WTC11 (cell line): ENCODE measurements at regions not wholly inside any gene's neighbourhood (a gene's known extent, or its start where the extent isn't known, plus 50 kb on each side); places are given as distances from the start of the nearest gene placed in this dataset.

ENCODE experiments used
- ATAC-seq: fragments of 200-7000 bp; cut with Tn5 transposase; 2 replicates; pipeline ENCODE4 v1.10.0; 2021; ENCODE audit warnings: mild to moderate bottlenecking, moderate library complexity
- CTCF ChIA-PET: fragments of 300-600 bp; sonication (Branson Sonifier 250); formaldehyde crosslinking; loops from one replicate; lab custom pipeline; 2021; ENCODE audit warnings: antibody characterized with exemption; lab: Charles Lee
- POLR2A ChIA-PET: fragments of 350-600 bp; sonication (Branson Sonifier 250); formaldehyde crosslinking; loops from one replicate; lab custom pipeline; 2021; ENCODE audit warnings: antibody characterized with exemption; lab: Charles Lee
- DNase-seq: peaks from one replicate; pipeline ENCODE4 v3.0.0; 2021; ENCODE audit warnings: low spot score
- H3K27ac Mint-ChIP-seq: 2 replicates; pipeline ENCODE4 v1.8.0; 2021; ENCODE audit warnings: mixed read lengths
- H3K27me3 Mint-ChIP-seq: 2 replicates; pipeline ENCODE4 v1.8.0; 2021; ENCODE audit warnings: low read depth, mild to moderate bottlenecking, moderate library complexity, mixed read lengths
- H3K36me3 Mint-ChIP-seq: 2 replicates; pipeline ENCODE4 v1.8.0; 2021; ENCODE audit warnings: mixed read lengths
- H3K4me1 Mint-ChIP-seq: 2 replicates; pipeline ENCODE4 v1.8.0; 2022; ENCODE audit warnings: mixed read lengths
- H3K4me3 Mint-ChIP-seq: 2 replicates; pipeline ENCODE4 v1.8.0; 2021; ENCODE audit warnings: mild to moderate bottlenecking, moderate library complexity, mixed read lengths
- H3K9me3 Mint-ChIP-seq: 2 replicates; pipeline ENCODE4 v1.8.0; 2021; ENCODE audit warnings: mixed read lengths
- ARID4B ChIP-seq: sonication (generic); formaldehyde crosslinking; IDR thresholded peaks from 2 replicates; pipeline ENCODE4 v1.8.0; 2023; ENCODE audit warnings: missing genetic modification reagents, mild to moderate bottlenecking, borderline replicate concordance
- ATF6 ChIP-seq: sonication (generic); formaldehyde crosslinking; IDR thresholded peaks from 2 replicates; pipeline ENCODE4 v1.8.1; 2023; ENCODE audit warnings: mild to moderate bottlenecking, missing genetic modification reagents
- CREB1 ChIP-seq: sonication (generic); formaldehyde crosslinking; IDR thresholded peaks from 2 replicates; pipeline ENCODE4 v1.8.0; 2023; ENCODE audit warnings: mild to moderate bottlenecking, missing genetic modification reagents
- GABPB1 ChIP-seq: sonication (generic); formaldehyde crosslinking; IDR thresholded peaks from 2 replicates; pipeline ENCODE4 v1.8.1; 2023; ENCODE audit warnings: mild to moderate bottlenecking, missing genetic modification reagents
- IRF2 ChIP-seq: sonication (generic); formaldehyde crosslinking; IDR thresholded peaks from 2 replicates; pipeline ENCODE4 v1.8.0; 2022; ENCODE audit warnings: low read depth, missing genetic modification reagents, borderline replicate concordance
- JUN ChIP-seq: sonication (generic); formaldehyde crosslinking; IDR thresholded peaks from 2 replicates; pipeline ENCODE4 v1.8.0; 2023; ENCODE audit warnings: mild to moderate bottlenecking, missing genetic modification reagents
- KAT7 ChIP-seq: sonication (generic); formaldehyde crosslinking; IDR thresholded peaks from 2 replicates; pipeline ENCODE4 v1.8.1; 2023; ENCODE audit warnings: missing genetic modification reagents, mild to moderate bottlenecking, borderline replicate concordance
- MXD4 ChIP-seq: fragments of 250-450 bp; sonication (Bioruptor Pico); IDR thresholded peaks from 2 replicates; pipeline ENCODE4 v1.8.0; 2021; ENCODE audit warnings: mild to moderate bottlenecking, moderate library complexity, borderline replicate concordance
- NFATC4 ChIP-seq: fragments of 250-450 bp; sonication (Bioruptor Pico); IDR thresholded peaks from 2 replicates; pipeline ENCODE4 v1.9.0; 2021; ENCODE audit warnings: mild to moderate bottlenecking
- NFE2L1 ChIP-seq: sonication (generic); formaldehyde crosslinking; IDR thresholded peaks from 2 replicates; pipeline ENCODE4 v1.8.1; 2023; ENCODE audit warnings: missing genetic modification reagents
- OVOL2 ChIP-seq: fragments of 250-450 bp; sonication (Bioruptor Pico); IDR thresholded peaks from 2 replicates; pipeline ENCODE4 v1.9.0; 2021; ENCODE audit warnings: mild to moderate bottlenecking, borderline replicate concordance
- PRDM15 ChIP-seq: sonication (generic); formaldehyde crosslinking; IDR thresholded peaks from 2 replicates; pipeline ENCODE4 v1.8.0; 2022; ENCODE audit warnings: missing genetic modification reagents
- SOX15 ChIP-seq: fragments of 250-450 bp; sonication (Bioruptor Pico); IDR thresholded peaks from 2 replicates; pipeline ENCODE4 v1.9.0; 2021; ENCODE audit warnings: mild to moderate bottlenecking
- TCF7 ChIP-seq: sonication (generic); formaldehyde crosslinking; IDR thresholded peaks from 2 replicates; pipeline ENCODE4 v1.8.0; 2022; ENCODE audit warnings: mild to moderate bottlenecking, low read depth, missing genetic modification reagents, moderate library complexity
- ZNF416 ChIP-seq: fragments of 250-450 bp; sonication (Bioruptor Pico); IDR thresholded peaks from 2 replicates; pipeline ENCODE4 v1.9.0; 2021; ENCODE audit warnings: mild to moderate bottlenecking, inconsistent platforms
- ZNF512 ChIP-seq: sonication (generic); formaldehyde crosslinking; IDR thresholded peaks from 2 replicates; pipeline ENCODE4 v1.8.1; 2022; ENCODE audit warnings: missing genetic modification reagents, borderline replicate concordance
- TF ChIP-seq, protein P1 (sequence below): sonication (generic); formaldehyde crosslinking; IDR thresholded peaks from 2 replicates; pipeline ENCODE4 v1.8.1; 2022; ENCODE audit warnings: low read depth, mild to moderate bottlenecking, moderate library complexity, missing genetic modification reagents, borderline replicate concordance
- TF ChIP-seq, protein P2 (sequence below): fragments of 250-450 bp; sonication (Bioruptor Pico); IDR thresholded peaks from 2 replicates; pipeline ENCODE4 v1.9.0; 2021; ENCODE audit warnings: mild to moderate bottlenecking
- TF ChIP-seq, protein P3 (sequence below): fragments of 200-600 bp; IDR thresholded peaks from 2 replicates; pipeline ENCODE4 v1.8.0; 2022; ENCODE audit warnings: antibody characterized with exemption

- ChIA-PET POLR2A (no interaction called here), CTCF (no interaction called here)
- DNase-seq, result no peak
- no peak for ATAC-seq
- H3K27me3 Mint-ChIP-seq, result no peaks in the 10 kb centered on the region
- no peak overlapping the region for H3K4me3 Mint-ChIP-seq
- no peaks in the 10 kb centered on the region for H3K36me3 Mint-ChIP-seq
- TF ChIP-seq IRF2 (CRISPR knock-in tag) (no peak), CREB1 (no peak), ZNF512 (CRISPR knock-in tag) (no peak), NFATC4 (CRISPR knock-in tag) (no peak), ARID4B (CRISPR knock-in tag) (no peak), MXD4 (CRISPR knock-in tag) (no peak)
- TF ChIP-seq, protein P1, sequence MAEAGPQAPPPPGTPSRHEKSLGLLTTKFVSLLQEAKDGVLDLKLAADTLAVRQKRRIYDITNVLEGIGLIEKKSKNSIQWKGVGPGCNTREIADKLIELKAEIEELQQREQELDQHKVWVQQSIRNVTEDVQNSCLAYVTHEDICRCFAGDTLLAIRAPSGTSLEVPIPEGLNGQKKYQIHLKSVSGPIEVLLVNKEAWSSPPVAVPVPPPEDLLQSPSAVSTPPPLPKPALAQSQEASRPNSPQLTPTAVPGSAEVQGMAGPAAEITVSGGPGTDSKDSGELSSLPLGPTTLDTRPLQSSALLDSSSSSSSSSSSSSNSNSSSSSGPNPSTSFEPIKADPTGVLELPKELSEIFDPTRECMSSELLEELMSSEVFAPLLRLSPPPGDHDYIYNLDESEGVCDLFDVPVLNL (CRISPR knock-in tag), result no peak
- H3K4me1 Mint-ChIP-seq, result peaks cover 4% of the 10 kb centered on the region; the same call in 1 of the 2 replicates
- H3K9me3 Mint-ChIP-seq, result peaks cover 5% of the 10 kb centered on the region
- no peak overlapping the region for H3K27ac Mint-ChIP-seq
These were observed 142.5 kb upstream of the LMCD1 start for GRCh38 chr3:8359133-8359532.

GRCh38 chr3:8363200-8363599 lies 138.4 kb upstream of the LMCD1 start:
- ChIA-PET CTCF (no interaction called here), POLR2A (no interaction called here)
- H3K4me1 Mint-ChIP-seq, result no peaks in the 10 kb centered on the region
- no peak for DNase-seq
- H3K27ac Mint-ChIP-seq, result no peak overlapping the region
- no peaks in the 10 kb centered on the region for H3K9me3 Mint-ChIP-seq
- ATAC-seq, result no peak
- no peaks in the 10 kb centered on the region for H3K36me3 Mint-ChIP-seq
- no peaks in the 10 kb centered on the region for H3K27me3 Mint-ChIP-seq
- no peak overlapping the region for H3K4me3 Mint-ChIP-seq
- TF ChIP-seq, protein P2, sequence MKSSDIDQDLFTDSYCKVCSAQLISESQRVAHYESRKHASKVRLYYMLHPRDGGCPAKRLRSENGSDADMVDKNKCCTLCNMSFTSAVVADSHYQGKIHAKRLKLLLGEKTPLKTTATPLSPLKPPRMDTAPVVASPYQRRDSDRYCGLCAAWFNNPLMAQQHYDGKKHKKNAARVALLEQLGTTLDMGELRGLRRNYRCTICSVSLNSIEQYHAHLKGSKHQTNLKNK (CRISPR knock-in tag), result no peak
- TF ChIP-seq JUN (CRISPR knock-in tag), result no peak
- no peak for TF ChIP-seq GABPB1 (CRISPR knock-in tag)
- TF ChIP-seq KAT7 (CRISPR knock-in tag), result no peak
- no peak for TF ChIP-seq ZNF416 (CRISPR knock-in tag)
- no peak for TF ChIP-seq NFE2L1 (CRISPR knock-in tag)
- TF ChIP-seq SOX15 (CRISPR knock-in tag), result no peak
- TF ChIP-seq TCF7 (CRISPR knock-in tag), result no peak
- no peak for TF ChIP-seq PRDM15 (CRISPR knock-in tag)
- TF ChIP-seq MXD4 (CRISPR knock-in tag), result no peak
- no peak for TF ChIP-seq NFATC4 (CRISPR knock-in tag)
- TF ChIP-seq ATF6 (CRISPR knock-in tag), result no peak
- TF ChIP-seq, protein P3, sequence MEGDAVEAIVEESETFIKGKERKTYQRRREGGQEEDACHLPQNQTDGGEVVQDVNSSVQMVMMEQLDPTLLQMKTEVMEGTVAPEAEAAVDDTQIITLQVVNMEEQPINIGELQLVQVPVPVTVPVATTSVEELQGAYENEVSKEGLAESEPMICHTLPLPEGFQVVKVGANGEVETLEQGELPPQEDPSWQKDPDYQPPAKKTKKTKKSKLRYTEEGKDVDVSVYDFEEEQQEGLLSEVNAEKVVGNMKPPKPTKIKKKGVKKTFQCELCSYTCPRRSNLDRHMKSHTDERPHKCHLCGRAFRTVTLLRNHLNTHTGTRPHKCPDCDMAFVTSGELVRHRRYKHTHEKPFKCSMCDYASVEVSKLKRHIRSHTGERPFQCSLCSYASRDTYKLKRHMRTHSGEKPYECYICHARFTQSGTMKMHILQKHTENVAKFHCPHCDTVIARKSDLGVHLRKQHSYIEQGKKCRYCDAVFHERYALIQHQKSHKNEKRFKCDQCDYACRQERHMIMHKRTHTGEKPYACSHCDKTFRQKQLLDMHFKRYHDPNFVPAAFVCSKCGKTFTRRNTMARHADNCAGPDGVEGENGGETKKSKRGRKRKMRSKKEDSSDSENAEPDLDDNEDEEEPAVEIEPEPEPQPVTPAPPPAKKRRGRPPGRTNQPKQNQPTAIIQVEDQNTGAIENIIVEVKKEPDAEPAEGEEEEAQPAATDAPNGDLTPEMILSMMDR, result no peak
- no peak for TF ChIP-seq OVOL2 (CRISPR knock-in tag)
